H1 (cell line): ENCODE measurements at regions not wholly inside any gene's neighbourhood (a gene's known extent, or its start where the extent isn't known, plus 50 kb on each side); places are given as distances from the start of the nearest gene placed in this dataset.

ENCODE experiments used
- CHD1 ChIP-seq: IDR thresholded peaks from 2 replicates; pipeline ENCODE4 v1.6.1; 2012; ENCODE audit warnings: low read depth, low read length, improper control_type of control experiment
- CTCF ChIP-seq, 3 experiments: IDR thresholded peaks; 1 replicate in 2 of 3; 2 replicates in 1 of 3; pipeline versions ENCODE4 v1.5.1 to v1.6.1; 2011; ENCODE audit warnings: low read length in 3 of 3, mild to moderate bottlenecking in 3 of 3, inconsistent platforms in 2 of 3, low read depth in 1 of 3, moderate library complexity in 1 of 3; ENCODE audit not compliant: insufficient read depth in 1 of 3; ENCODE audit errors: control extremely low read depth in 1 of 3
- EP300 ChIP-seq, 2 experiments: IDR thresholded peaks; 1 replicate in 1 of 2; 2 replicates in 1 of 2; pipeline ENCODE4 v1.6.1; 2011 to 2012; ENCODE audit warnings: low read depth in 2 of 2, low read length in 2 of 2, mild to moderate bottlenecking in 2 of 2, borderline replicate concordance in 1 of 2, inconsistent platforms in 1 of 2, moderate library complexity in 1 of 2
- JUND ChIP-seq: IDR thresholded peaks from 2 replicates; pipeline ENCODE4 v1.6.1; 2011; ENCODE audit warnings: mild to moderate bottlenecking, improper control_type of control experiment, low read length
- KDM5A ChIP-seq: fragments of 200-600 bp; IDR thresholded peaks from 2 replicates; pipeline ENCODE4 v1.7.1; 2012; ENCODE audit warnings: mild to moderate bottlenecking, low read length, inconsistent platforms, mixed read lengths
- MAFK ChIP-seq: IDR thresholded peaks from 2 replicates; pipeline ENCODE4 v1.6.1; 2012; ENCODE audit warnings: low read depth, mild to moderate bottlenecking, improper control_type of control experiment, low read length
- PHF8 ChIP-seq: fragments of 200-600 bp; sonication (generic); conservative IDR thresholded peaks from 2 replicates; pipeline ENCODE4 v1.7.1; 2012; ENCODE audit warnings: low read depth, mild to moderate bottlenecking, inconsistent platforms, low read length, moderate library complexity
- POLR2AphosphoS5 ChIP-seq: IDR thresholded peaks from 2 replicates; pipeline ENCODE4 v1.6.1; 2011; ENCODE audit warnings: low read depth, low read length
- SRF ChIP-seq: IDR thresholded peaks from 2 replicates; pipeline ENCODE4 v1.6.1; 2011; ENCODE audit warnings: mild to moderate bottlenecking, low read depth, low read length, moderate library complexity
- TF ChIP-seq, protein P1 (sequence below): IDR thresholded peaks from 2 replicates; pipeline ENCODE4 v1.6.1; 2011; ENCODE audit warnings: low read depth, mild to moderate bottlenecking, low read length; ENCODE audit not compliant: insufficient read depth
- TF ChIP-seq, protein P2 (sequence below): IDR thresholded peaks from 2 replicates; pipeline ENCODE4 v1.6.1; 2012; ENCODE audit warnings: low read length, inconsistent platforms

GRCh38 chr6:141587482-141588266, 545.1 kb upstream of the GJE1 start:
- no peak for TF ChIP-seq CTCF (IDR thresholded peaks at IDR 0.05; ENCODE audit: control extremely low read depth in 1 of 3, insufficient read depth in 1 of 3, low read depth in 1 of 3, low read length in 3 of 3)
- no peak for TF ChIP-seq POLR2AphosphoS5
- TF ChIP-seq, protein P1, sequence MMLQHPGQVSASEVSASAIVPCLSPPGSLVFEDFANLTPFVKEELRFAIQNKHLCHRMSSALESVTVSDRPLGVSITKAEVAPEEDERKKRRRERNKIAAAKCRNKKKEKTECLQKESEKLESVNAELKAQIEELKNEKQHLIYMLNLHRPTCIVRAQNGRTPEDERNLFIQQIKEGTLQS: no peak
- no peak for TF ChIP-seq JUND
- no peak for TF ChIP-seq CHD1
- TF ChIP-seq SRF: no peak
- no peak for TF ChIP-seq MAFK
- no peak for TF ChIP-seq EP300 (IDR thresholded peaks at IDR 0.05; ENCODE audit: borderline replicate concordance in 1 of 2, low read depth in 2 of 2, low read length in 2 of 2)
- no peak for TF ChIP-seq PHF8
- no peak for TF ChIP-seq KDM5A
- TF ChIP-seq, protein P2, sequence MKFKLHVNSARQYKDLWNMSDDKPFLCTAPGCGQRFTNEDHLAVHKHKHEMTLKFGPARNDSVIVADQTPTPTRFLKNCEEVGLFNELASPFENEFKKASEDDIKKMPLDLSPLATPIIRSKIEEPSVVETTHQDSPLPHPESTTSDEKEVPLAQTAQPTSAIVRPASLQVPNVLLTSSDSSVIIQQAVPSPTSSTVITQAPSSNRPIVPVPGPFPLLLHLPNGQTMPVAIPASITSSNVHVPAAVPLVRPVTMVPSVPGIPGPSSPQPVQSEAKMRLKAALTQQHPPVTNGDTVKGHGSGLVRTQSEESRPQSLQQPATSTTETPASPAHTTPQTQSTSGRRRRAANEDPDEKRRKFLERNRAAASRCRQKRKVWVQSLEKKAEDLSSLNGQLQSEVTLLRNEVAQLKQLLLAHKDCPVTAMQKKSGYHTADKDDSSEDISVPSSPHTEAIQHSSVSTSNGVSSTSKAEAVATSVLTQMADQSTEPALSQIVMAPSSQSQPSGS: no peak
